Lower leg skin (tissue), 3 donors: ENCODE measurements at regions not wholly inside any gene's neighbourhood (a gene's known extent, or its start where the extent isn't known, plus 50 kb on each side); places are given as distances from the start of the nearest gene placed in this dataset.

ENCODE experiments used
- CTCF ChIP-seq, 3 donors: fragments of 450-650 bp; IDR thresholded peaks; one replicate each; pipeline ENCODE4 v1.5.1; 2016; ENCODE audit warnings: antibody characterized with exemption in 3 of 3, mild to moderate bottlenecking in 3 of 3, moderate library complexity in 2 of 3
- POLR2A ChIP-seq, 2 donors: fragments of 450-650 bp; IDR thresholded peaks; one replicate each; pipeline ENCODE4 v1.6.1; 2016 to 2017; ENCODE audit warnings: antibody characterized with exemption in 2 of 2, mild to moderate bottlenecking in 1 of 2, moderate library complexity in 1 of 2

- TF ChIP-seq POLR2A (IDR thresholded peaks at IDR 0.05) (no peak), CTCF (IDR thresholded peaks at IDR 0.05) (no peak)
Measured at GRCh38 chr2:191757208-191757607, 79.3 kb downstream of the NABP1 start.
